Neutrophil (primary cell): ENCODE measurements at regions not wholly inside any gene's neighbourhood (a gene's known extent, or its start where the extent isn't known, plus 50 kb on each side); places are given as distances from the start of the nearest gene placed in this dataset.

Experiments
- H3K27ac ChIP-seq: fragments of 200-600 bp; sonication (generic); 2 replicates; pipeline ENCODE4 v1.5.1; 2016; ENCODE audit warnings: mild to moderate bottlenecking, moderate library complexity
- H3K27me3 ChIP-seq: fragments of 200-600 bp; sonication (generic); 2 replicates; pipeline ENCODE4 v1.6.0; 2016; ENCODE audit warnings: mild to moderate bottlenecking
- H3K36me3 ChIP-seq: fragments of 200-600 bp; sonication (generic); 2 replicates; pipeline ENCODE4 v1.5.1; 2017
- H3K4me1 ChIP-seq, 2 experiments: fragments of 200-600 bp in 1 of 2; sonication (generic) in 1 of 2; 1 replicate in 1 of 2; 2 replicates in 1 of 2; pipeline versions ENCODE4 v1.5.1 to v1.6.1; 2013 to 2016; ENCODE audit warnings: low read depth in 1 of 2, low read length in 1 of 2, mild to moderate bottlenecking in 1 of 2, moderate library complexity in 1 of 2; ENCODE audit not compliant: control insufficient read depth in 1 of 2, insufficient read depth in 1 of 2
- H3K4me3 ChIP-seq, 2 experiments: fragments of 200-600 bp in 1 of 2; sonication (generic) in 1 of 2; 1 replicate in 1 of 2; 2 replicates in 1 of 2; pipeline ENCODE4 v1.5.1; 2013 to 2016; ENCODE audit warnings: low read depth in 1 of 2, low read length in 1 of 2, mild to moderate bottlenecking in 1 of 2, moderate library complexity in 1 of 2
- H3K9me3 ChIP-seq: fragments of 200-600 bp; sonication (generic); 2 replicates; pipeline ENCODE4 v1.5.1; 2016
- TF ChIP-seq, protein P1 (sequence below): fragments of 200-600 bp; sonication (generic); IDR thresholded peaks from 2 replicates; pipeline ENCODE4 v1.5.1; 2016; ENCODE audit warnings: antibody characterized with exemption

- Histone ChIP-seq H3K27me3 (peaks cover 11% of the 10 kb centered on the region), H3K27ac (no peak overlapping the region), H3K9me3 (no peaks in the 10 kb centered on the region), H3K4me1 (no peaks in the 10 kb centered on the region), H3K4me3 (no peak overlapping the region), H3K36me3 (no peaks in the 10 kb centered on the region)
- TF ChIP-seq, protein P1, sequence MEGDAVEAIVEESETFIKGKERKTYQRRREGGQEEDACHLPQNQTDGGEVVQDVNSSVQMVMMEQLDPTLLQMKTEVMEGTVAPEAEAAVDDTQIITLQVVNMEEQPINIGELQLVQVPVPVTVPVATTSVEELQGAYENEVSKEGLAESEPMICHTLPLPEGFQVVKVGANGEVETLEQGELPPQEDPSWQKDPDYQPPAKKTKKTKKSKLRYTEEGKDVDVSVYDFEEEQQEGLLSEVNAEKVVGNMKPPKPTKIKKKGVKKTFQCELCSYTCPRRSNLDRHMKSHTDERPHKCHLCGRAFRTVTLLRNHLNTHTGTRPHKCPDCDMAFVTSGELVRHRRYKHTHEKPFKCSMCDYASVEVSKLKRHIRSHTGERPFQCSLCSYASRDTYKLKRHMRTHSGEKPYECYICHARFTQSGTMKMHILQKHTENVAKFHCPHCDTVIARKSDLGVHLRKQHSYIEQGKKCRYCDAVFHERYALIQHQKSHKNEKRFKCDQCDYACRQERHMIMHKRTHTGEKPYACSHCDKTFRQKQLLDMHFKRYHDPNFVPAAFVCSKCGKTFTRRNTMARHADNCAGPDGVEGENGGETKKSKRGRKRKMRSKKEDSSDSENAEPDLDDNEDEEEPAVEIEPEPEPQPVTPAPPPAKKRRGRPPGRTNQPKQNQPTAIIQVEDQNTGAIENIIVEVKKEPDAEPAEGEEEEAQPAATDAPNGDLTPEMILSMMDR: no peak
Observed at GRCh38 chr1:201676641-201677040, 137.7 kb downstream of the NAV1 start.

DNA sequence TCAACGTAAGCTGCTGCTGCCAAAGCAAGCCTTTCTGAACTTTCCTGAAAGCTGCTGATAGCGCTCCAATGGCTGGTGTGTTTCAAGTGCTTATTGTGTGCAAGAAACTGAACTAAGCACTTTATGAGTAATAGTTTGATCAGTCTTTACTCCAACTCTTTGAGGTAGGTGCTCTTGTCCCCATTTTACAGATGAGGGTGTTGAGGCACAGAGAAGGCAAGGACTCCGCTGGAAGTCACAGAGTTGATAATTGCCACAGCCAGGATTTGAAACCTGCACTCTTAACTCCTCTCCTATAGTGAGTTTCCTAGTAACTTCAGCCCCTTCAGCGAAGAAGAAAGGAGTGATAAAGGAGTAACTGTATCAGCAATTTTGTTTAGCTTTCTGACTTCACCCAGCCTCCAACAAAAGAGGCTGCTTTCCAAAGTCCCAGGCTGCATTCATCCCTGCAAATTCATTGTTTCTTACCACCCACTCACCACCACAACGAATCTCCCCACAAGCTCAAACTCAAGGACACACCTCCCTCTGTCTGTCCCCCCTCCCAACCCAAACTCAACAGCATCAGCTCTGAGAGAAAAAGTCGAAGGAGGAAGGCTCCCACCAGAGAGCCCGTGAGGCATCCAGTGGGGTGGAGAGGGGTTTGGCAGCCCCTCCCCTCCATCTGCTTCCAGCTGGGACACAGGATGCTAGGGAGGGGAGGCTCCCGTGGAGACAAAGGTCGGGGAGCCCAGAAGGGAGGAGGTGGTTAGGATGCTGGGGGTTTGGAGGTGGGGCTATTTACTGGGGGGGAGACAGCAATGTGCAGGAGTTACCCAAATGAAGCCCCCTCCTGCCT is 139.6 kb downstream of the NAV1 start:
- TF ChIP-seq, protein P1: no peak
- Histone ChIP-seq H3K36me3 (no peaks in the 10 kb centered on the region), H3K4me3 (no peak overlapping the region), H3K27ac (no peak overlapping the region), H3K27me3 (no peaks in the 10 kb centered on the region), H3K4me1 (no peaks in the 10 kb centered on the region), H3K9me3 (no peaks in the 10 kb centered on the region)

DNA sequence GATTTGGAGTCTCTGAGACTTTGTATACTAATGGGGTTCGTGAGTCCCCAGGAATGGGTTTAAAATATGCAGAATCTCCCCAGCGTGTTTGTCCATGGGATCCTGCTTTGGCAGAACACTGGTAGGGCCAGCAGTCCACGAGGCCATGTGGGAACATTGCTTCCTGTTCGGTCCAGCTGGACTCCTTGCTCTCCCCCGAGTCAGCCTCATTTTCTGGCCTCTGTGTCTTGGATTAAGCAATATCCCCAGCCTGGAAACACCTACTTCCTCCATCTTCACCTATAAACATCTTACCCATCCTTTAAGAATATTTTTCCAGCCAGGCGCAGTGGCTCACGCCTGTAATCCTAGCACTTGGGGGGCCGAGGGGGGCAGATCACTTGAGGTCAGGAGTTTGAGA is 142.4 kb downstream of the NAV1 start:
- TF ChIP-seq, protein P1: no peak
- Histone ChIP-seq H3K4me3 (no peak overlapping the region), H3K9me3 (no peaks in the 10 kb centered on the region), H3K27ac (no peak overlapping the region), H3K27me3 (no peaks in the 10 kb centered on the region), H3K4me1 (peaks cover under 1 to 4% of the 10 kb centered on the region in 2 experiments), H3K36me3 (no peaks in the 10 kb centered on the region)

- no peaks in the 10 kb centered on the region for H3K36me3 ChIP-seq
- TF ChIP-seq, protein P1: no peak
- peaks cover 8 to 10% of the 10 kb centered on the region in 2 experiments for H3K4me1 ChIP-seq
- H3K9me3 ChIP-seq: no peaks in the 10 kb centered on the region
- no peaks in the 10 kb centered on the region for H3K27me3 ChIP-seq
- no peak overlapping the region for H3K4me3 ChIP-seq
- no peak overlapping the region for H3K27ac ChIP-seq
Observed at GRCh38 chr1:201682964-201683363, 144.0 kb downstream of the NAV1 start.

- H3K4me1 ChIP-seq: peaks cover 8 to 10% of the 10 kb centered on the region in 2 experiments
- TF ChIP-seq, protein P1: no peak
- H3K9me3 ChIP-seq: no peaks in the 10 kb centered on the region
- H3K36me3 ChIP-seq: no peaks in the 10 kb centered on the region
- no peak overlapping the region for H3K27ac ChIP-seq
- H3K27me3 ChIP-seq: no peaks in the 10 kb centered on the region
- no peak overlapping the region for H3K4me3 ChIP-seq
Observed at GRCh38 chr1:201683397-201683796, 144.5 kb downstream of the NAV1 start.
